ENCODE measurements at regions not wholly inside any gene's neighbourhood (a gene's known extent, or its start where the extent isn't known, plus 50 kb on each side); places are given as distances from the start of the nearest gene placed in this dataset.

DNA sequence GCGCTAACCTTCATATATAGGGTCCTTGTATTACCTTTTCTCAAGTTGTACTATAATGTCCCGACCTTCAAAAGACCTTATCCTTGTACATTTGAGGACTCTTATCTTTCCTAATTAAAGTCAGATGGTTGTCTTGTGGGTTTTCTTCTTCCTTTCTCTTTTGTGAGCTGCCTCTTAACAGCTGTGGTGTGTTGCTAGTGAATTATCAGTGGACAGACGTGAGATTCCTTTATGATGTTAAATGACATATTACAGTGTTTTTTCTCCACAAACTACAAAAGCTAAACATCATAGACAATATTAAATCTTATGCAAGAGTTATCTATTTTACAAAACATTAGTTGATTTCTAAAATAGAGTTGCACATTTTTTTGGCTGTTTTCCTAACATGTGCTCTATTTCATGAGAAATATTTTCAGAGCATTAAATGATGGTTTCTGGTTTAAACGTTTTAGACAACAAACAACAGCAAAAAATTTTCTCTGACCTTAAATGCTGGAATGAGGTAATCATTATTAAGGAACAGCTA, 272.2 kb upstream of the NPVF start:
- TF ChIP-seq, protein P1, sequence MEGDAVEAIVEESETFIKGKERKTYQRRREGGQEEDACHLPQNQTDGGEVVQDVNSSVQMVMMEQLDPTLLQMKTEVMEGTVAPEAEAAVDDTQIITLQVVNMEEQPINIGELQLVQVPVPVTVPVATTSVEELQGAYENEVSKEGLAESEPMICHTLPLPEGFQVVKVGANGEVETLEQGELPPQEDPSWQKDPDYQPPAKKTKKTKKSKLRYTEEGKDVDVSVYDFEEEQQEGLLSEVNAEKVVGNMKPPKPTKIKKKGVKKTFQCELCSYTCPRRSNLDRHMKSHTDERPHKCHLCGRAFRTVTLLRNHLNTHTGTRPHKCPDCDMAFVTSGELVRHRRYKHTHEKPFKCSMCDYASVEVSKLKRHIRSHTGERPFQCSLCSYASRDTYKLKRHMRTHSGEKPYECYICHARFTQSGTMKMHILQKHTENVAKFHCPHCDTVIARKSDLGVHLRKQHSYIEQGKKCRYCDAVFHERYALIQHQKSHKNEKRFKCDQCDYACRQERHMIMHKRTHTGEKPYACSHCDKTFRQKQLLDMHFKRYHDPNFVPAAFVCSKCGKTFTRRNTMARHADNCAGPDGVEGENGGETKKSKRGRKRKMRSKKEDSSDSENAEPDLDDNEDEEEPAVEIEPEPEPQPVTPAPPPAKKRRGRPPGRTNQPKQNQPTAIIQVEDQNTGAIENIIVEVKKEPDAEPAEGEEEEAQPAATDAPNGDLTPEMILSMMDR (IDR thresholded peaks at IDR 0.05; ENCODE audit: borderline replicate concordance, control extremely low read depth, extremely low read depth, insufficient read depth, missing control alignments), result no peak
- no peak for DNase-seq (ENCODE audit: low spot score)
- in situ Hi-C loops (cut with MboI; ENCODE audit: low sequenced_read_pairs, unreplicated experiment), result no loop called here

DNA sequence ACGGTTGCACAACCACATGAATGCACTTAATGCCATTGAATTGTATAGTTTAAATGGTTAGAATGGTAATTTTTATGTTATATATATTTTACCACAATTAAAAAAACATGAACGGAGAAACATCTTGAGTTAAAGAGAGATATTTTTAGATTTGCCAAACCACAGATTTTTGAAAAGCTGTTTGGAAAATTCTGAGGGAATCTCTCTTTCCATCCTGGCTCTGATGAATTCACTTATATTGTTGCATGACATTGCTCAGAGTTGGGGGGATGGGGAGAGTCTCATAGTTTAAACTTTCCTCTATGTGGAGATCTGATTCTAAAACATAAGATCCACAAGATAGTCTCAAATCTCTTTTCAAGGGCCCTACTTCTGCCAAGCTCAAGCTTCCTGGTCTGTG, 275.0 kb upstream of the NPVF start:
- TF ChIP-seq, protein P1 (IDR thresholded peaks at IDR 0.05; ENCODE audit: borderline replicate concordance, control extremely low read depth, extremely low read depth, insufficient read depth, missing control alignments), result no peak
- DNase-seq (ENCODE audit: low spot score), result no peak
- in situ Hi-C loops (cut with MboI; ENCODE audit: low sequenced_read_pairs, unreplicated experiment), result no loop called here

DNA sequence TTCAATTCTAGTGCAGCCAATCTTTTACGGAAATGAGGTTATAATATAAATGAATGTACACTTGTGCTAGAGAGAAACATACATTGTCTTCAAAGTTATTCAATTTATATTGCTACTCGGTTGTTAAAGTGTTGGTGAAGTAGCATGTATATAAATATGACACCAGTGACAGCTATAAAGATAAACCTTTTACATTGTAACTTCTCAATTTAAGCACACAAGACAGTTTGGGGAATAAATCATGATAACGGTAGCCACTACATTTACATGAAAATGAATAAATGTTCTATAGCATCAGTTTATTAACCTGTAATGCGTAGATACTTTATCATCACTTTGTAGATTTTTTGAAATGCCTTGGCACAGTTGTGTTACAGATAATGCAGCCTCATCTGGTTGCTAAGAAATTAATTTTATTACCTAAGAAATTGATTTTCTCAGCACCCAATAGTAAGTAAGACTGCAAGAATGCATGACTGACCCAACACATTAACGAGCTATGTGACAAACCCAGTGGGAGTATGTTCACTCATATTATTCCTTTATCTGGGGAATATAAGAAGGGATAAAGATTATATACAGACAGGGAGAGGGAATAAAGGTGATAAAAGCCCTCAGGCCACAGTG, 283.9 kb upstream of the NPVF start:
- TF ChIP-seq, protein P1 (IDR thresholded peaks at IDR 0.05; ENCODE audit: borderline replicate concordance, control extremely low read depth, extremely low read depth, insufficient read depth, missing control alignments), result no peak
- DNase-seq (ENCODE audit: low spot score), result no peak
- in situ Hi-C loops (cut with MboI; ENCODE audit: low sequenced_read_pairs, unreplicated experiment), result no loop called here

GRCh38 chr7:25515633-25516275, 287.5 kb upstream of the NPVF start:
- no peak for DNase-seq (ENCODE audit: low spot score)
- TF ChIP-seq, protein P1 (IDR thresholded peaks at IDR 0.05; ENCODE audit: borderline replicate concordance, control extremely low read depth, extremely low read depth, insufficient read depth, missing control alignments), result no peak
- in situ Hi-C loops (cut with MboI; ENCODE audit: low sequenced_read_pairs, unreplicated experiment), result no loop called here

DNA sequence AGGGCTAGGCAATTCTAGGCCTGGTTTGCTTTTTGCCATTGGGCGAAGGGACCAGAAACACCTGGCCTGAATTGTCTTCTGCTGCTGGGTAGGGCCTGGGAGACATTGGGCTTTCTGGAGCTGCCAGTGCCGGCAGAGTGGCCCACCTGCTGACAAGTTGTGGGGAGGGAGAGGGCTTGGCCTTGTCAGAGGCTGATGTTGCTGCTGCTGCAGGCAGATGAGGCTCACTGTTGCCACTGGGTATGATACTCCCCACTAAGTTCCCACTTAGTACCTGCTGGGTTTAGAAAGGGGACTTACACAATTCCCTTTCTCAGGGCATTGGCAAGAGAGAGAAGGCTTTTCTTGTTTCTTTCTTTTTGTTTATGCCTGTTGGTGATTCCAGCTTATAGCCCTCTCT, 289.6 kb upstream of the NPVF start:
- DNase-seq (ENCODE audit: low spot score), result no peak
- TF ChIP-seq, protein P1 (IDR thresholded peaks at IDR 0.05; ENCODE audit: borderline replicate concordance, control extremely low read depth, extremely low read depth, insufficient read depth, missing control alignments), result no peak

DNA sequence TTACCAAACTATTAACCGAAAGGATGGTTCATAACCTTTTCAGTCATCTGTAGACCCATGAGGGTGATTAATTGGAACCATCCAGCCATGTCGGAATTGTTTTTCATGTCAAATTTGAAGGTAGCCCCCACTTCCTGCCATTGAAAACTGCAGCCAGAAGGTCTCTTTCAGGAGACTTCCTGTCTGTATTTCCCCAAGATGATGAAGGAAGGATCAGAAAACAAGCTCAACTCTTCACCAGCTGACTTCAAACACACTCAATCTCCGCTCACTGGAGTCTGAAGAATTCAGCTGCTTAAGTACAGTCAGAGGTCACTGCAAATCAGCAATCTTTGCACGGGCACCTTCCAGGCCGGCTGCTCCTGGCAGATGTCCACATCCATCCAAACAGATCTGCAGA, 291.7 kb upstream of the NPVF start:
- TF ChIP-seq, protein P1 (IDR thresholded peaks at IDR 0.05; ENCODE audit: borderline replicate concordance, control extremely low read depth, extremely low read depth, insufficient read depth, missing control alignments), result no peak
- no peak for DNase-seq (ENCODE audit: low spot score)
- in situ Hi-C loops (cut with MboI; ENCODE audit: low sequenced_read_pairs, unreplicated experiment), result no loop called here

More for the DNA sequence above, 289.6 kb upstream of the NPVF start:
- in situ Hi-C loops (cut with MboI; ENCODE audit: low sequenced_read_pairs, unreplicated experiment), result no loop called here
